PC-9 (cell line): ENCODE measurements at regions not wholly inside any gene's neighbourhood (a gene's known extent, or its start where the extent isn't known, plus 50 kb on each side); places are given as distances from the start of the nearest gene placed in this dataset.

Experiments used
- BruUV-seq: library from RNA; stranded (reverse); fragments of 400-500 nt; replicated peaks from 2 replicates; lab custom pipeline; 2021; lab: Mats Ljungman, UMichigan
- CTCF ChIA-PET: fragments of 300-600 bp; sonication (Branson Sonifier 250); formaldehyde crosslinking; loops from one replicate; lab custom pipeline; 2022; ENCODE audit warnings: antibody characterized with exemption; lab: Charles Lee
- POLR2A ChIA-PET: fragments of 300-600 bp; sonication (Branson Sonifier 250); formaldehyde crosslinking; loops from one replicate; lab custom pipeline; 2022; ENCODE audit warnings: antibody characterized with exemption; ENCODE audit not compliant: unreplicated experiment; lab: Charles Lee
- DNase-seq, 2 experiments: peaks; one replicate each; pipeline versions ENCODE4 v3.0.0 to v3.0.0-alpha.2; 2015 to 2022; ENCODE audit warnings: mixed read lengths in 1 of 2
- H2AFZ ChIP-seq: fragments of 200-600 bp; sonication (generic); 2 replicates; pipeline ENCODE4 v1.8.1; 2017; ENCODE audit warnings: antibody characterized with exemption
- H3F3A ChIP-seq: fragments of 200-600 bp; sonication (generic); 2 replicates; pipeline ENCODE4 v1.8.1; 2017; ENCODE audit warnings: antibody characterized with exemption, mild to moderate bottlenecking, low read depth; ENCODE audit not compliant: insufficient read depth
- H3K27ac ChIP-seq: fragments of 200-600 bp; sonication (generic); 2 replicates; pipeline ENCODE4 v1.6.1; 2016; ENCODE audit warnings: mixed run types
- H3K27me3 ChIP-seq: fragments of 200-600 bp; sonication (generic); 2 replicates; pipeline ENCODE4 v1.6.1; 2016; ENCODE audit warnings: low read depth, mixed run types; ENCODE audit not compliant: insufficient read depth
- H3K36me3 ChIP-seq: fragments of 200-600 bp; sonication (generic); 2 replicates; pipeline ENCODE4 v1.6.1; 2016; ENCODE audit warnings: low read depth, mixed run types
- H3K4me1 ChIP-seq: fragments of 200-600 bp; sonication (generic); replicated peaks from 2 replicates; pipeline ENCODE4 v1.6.1; 2016; ENCODE audit warnings: mixed run types; ENCODE audit not compliant: insufficient read depth
- H3K4me2 ChIP-seq: fragments of 200-600 bp; sonication (generic); 2 replicates; pipeline ENCODE4 v1.6.1; 2017; ENCODE audit warnings: mixed run types
- H3K4me3 ChIP-seq: fragments of 200-600 bp; sonication (generic); 2 replicates; pipeline ENCODE4 v1.6.1; 2016; ENCODE audit warnings: mixed run types
- H3K79me2 ChIP-seq: fragments of 200-600 bp; sonication (generic); 2 replicates; pipeline ENCODE4 v1.6.1; 2017; ENCODE audit warnings: low read depth, mixed run types
- H3K9me2 ChIP-seq: fragments of 200-600 bp; sonication (generic); 2 replicates; pipeline ENCODE4 v1.8.1; 2017; ENCODE audit warnings: mild to moderate bottlenecking; ENCODE audit not compliant: insufficient read depth
- H3K9me3 ChIP-seq: fragments of 200-600 bp; sonication (generic); 2 replicates; pipeline ENCODE4 v1.8.1; 2016; ENCODE audit warnings: low read depth; ENCODE audit not compliant: insufficient read depth
- H4K20me1 ChIP-seq: fragments of 200-600 bp; sonication (generic); 2 replicates; pipeline ENCODE4 v1.8.1; 2017; ENCODE audit not compliant: insufficient read depth
- EZH2 ChIP-seq: fragments of 200-600 bp; sonication (generic); IDR thresholded peaks from 2 replicates; pipeline ENCODE4 v1.8.0; 2017; ENCODE audit warnings: antibody characterized with exemption, low read depth
- intact Hi-C: fragments of 100-400 bp; cut with micrococcal nuclease; formaldehyde crosslinking; loops from one replicate; pipeline ENCODE4 v1.10.0; 2022; ENCODE audit not compliant: unreplicated experiment
- TF ChIP-seq, protein P1 (sequence below): fragments of 200-600 bp; sonication (generic); conservative IDR thresholded peaks from 2 replicates; pipeline ENCODE4 v1.6.1; 2017; ENCODE audit warnings: mixed run types, antibody characterized with exemption, mild to moderate bottlenecking, moderate library complexity

DNA sequence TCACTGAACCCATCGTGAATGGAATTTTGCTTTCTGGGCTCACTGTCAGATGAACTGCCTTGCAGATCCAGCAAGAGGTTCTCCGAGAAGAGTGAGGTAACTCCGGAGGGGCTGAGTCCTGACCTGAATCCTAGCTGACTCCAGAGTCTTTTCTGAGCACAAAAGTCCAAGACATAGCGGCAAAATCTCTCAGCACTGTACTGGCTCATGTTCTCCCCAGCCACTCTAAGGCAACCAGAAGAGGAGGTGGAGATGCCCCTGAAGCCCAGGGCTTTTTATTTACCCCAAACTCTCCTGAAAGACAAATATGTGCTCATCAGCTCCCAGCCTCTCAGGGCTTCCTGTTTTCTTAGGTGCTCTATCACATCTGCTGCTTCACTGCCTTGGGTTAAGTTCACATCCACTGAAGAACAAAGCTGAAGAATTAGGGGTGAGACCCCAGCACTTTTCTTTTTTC, 221.8 kb downstream of the MREG start:
- H3K27ac ChIP-seq: no peak overlapping the region
- H4K20me1 ChIP-seq: no peaks in the 10 kb centered on the region
- 0 out of 2 replicates have a peak, but pooled peaks cover 3% of the 10 kb centered on the region for H3K9me3 ChIP-seq
- no peak for TF ChIP-seq EZH2
- TF ChIP-seq, protein P1, sequence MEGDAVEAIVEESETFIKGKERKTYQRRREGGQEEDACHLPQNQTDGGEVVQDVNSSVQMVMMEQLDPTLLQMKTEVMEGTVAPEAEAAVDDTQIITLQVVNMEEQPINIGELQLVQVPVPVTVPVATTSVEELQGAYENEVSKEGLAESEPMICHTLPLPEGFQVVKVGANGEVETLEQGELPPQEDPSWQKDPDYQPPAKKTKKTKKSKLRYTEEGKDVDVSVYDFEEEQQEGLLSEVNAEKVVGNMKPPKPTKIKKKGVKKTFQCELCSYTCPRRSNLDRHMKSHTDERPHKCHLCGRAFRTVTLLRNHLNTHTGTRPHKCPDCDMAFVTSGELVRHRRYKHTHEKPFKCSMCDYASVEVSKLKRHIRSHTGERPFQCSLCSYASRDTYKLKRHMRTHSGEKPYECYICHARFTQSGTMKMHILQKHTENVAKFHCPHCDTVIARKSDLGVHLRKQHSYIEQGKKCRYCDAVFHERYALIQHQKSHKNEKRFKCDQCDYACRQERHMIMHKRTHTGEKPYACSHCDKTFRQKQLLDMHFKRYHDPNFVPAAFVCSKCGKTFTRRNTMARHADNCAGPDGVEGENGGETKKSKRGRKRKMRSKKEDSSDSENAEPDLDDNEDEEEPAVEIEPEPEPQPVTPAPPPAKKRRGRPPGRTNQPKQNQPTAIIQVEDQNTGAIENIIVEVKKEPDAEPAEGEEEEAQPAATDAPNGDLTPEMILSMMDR: no peak
- H2AFZ ChIP-seq: no peak overlapping the region
- H3K9me2 ChIP-seq: no peaks in the 10 kb centered on the region; the same call in 1 of the 2 replicates
- no peaks in the 10 kb centered on the region for H3K27me3 ChIP-seq
- BruUV-seq: no TSS peak
- H3K4me3 ChIP-seq: no peak overlapping the region
- CTCF ChIA-PET: no interaction called here
- peaks cover 17% of the 10 kb centered on the region for H3F3A ChIP-seq
- H3K79me2 ChIP-seq: no peaks in the 10 kb centered on the region
- no peak overlapping the region for H3K4me2 ChIP-seq
- H3K4me1 ChIP-seq: peaks cover 21% of the 10 kb centered on the region
- H3K36me3 ChIP-seq: no peaks in the 10 kb centered on the region
- POLR2A ChIA-PET: no interaction called here
- intact Hi-C loops: no loop called here
- DNase-seq: peak in 1 of 2 experiments; percentile 6

DNA sequence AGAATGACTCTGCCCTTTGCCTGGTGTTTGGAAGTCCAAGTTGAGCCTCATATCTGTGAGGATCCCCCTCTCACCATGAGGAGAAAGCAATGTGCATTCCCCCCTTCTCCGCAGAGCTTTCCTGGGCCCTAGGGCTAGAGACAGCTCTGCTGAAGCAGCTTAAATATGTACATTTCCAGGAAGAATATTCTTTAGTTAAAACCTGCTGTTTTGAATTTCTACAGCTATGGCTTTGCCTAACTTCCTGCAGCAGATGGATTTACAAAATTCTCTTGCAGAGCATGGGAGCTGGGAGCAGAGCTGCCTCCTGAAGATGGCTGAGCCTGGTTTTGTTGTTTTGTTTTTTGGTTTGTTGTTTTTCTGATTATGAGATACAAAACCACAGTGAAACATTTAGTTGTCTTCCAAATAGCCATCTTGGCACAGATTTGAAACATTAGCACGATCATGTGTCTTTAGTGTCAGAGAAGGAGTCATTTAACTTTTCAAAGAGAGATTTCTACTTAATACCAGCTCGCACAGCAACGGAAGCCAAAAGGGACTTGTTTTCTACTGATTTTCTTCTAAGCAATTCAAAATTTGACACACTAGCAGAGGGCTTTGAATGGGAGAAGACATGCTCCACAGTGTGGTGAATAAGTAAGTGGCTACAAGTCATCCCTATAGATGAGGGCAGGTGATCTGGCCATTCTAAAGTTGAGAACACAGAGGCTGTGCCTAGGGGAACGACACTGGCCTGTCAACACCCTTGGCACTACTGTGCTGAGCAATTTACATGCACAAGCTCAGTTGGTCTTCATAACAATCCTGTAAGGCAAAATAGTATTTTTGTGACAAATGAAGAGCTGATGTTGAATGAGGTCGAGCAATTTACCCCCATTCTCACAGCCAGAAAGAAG, 222.6 kb downstream of the MREG start:
- H3F3A ChIP-seq: peaks cover 17% of the 10 kb centered on the region
- CTCF ChIA-PET: no interaction called here
- no peaks in the 10 kb centered on the region for H3K36me3 ChIP-seq
- H3K9me3 ChIP-seq: no peaks in the 10 kb centered on the region
- H3K4me3 ChIP-seq: no peak overlapping the region
- no peak overlapping the region for H3K27ac ChIP-seq
- peak in 1 of 2 experiments; percentile 17 for DNase-seq
- no TSS peak for BruUV-seq
- H3K27me3 ChIP-seq: no peaks in the 10 kb centered on the region
- no peak overlapping the region for H2AFZ ChIP-seq
- POLR2A ChIA-PET: no interaction called here
- TF ChIP-seq, protein P1: no peak
- no peak for TF ChIP-seq EZH2
- H3K9me2 ChIP-seq: no peaks in the 10 kb centered on the region; the same call in 1 of the 2 replicates
- H3K4me2 ChIP-seq: no peak overlapping the region
- H3K4me1 ChIP-seq: peaks cover 21% of the 10 kb centered on the region
- H4K20me1 ChIP-seq: no peaks in the 10 kb centered on the region
- no peaks in the 10 kb centered on the region for H3K79me2 ChIP-seq
- intact Hi-C loops: no loop called here

DNA sequence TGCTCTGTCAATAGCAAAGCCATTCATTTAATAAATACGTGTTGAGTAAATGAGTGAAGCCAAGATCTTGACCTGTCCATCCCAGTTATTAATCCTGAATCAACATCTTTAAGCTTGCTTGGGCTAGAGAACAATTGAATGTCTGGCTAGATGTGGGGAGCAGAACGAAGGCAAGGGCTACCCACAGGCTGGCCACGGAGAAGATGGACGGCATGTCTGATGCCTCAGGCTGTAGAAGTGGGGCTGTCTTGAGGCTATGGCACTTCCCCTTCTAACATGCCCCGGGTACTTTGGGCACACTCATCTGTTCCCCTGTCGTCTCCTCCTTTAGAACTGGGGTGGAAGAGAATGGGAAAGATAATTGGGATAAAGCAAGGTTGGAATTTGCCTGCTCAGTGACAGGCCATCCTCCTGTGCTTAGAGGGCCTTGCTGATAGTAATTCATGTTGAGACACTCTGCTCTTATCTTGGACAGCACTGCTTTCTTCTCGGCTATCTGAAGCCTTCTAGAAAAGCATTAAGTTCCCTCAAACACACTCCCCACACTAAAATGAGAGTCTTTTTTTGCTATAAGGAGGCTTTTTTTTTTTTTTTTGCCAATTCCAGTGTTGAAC, 225.7 kb downstream of the MREG start:
- ChIA-PET CTCF (no interaction called here), POLR2A (no interaction called here)
- TF ChIP-seq, protein P1: no peak
- no peak for TF ChIP-seq EZH2
- no peaks in the 10 kb centered on the region for H3K4me1 ChIP-seq
- H3K4me2 ChIP-seq: no peak overlapping the region
- DNase-seq: no peak
- no peaks in the 10 kb centered on the region for H3K36me3 ChIP-seq
- H3K27ac ChIP-seq: no peak overlapping the region
- H3K4me3 ChIP-seq: no peak overlapping the region
- H3K27me3 ChIP-seq: no peaks in the 10 kb centered on the region
- no peaks in the 10 kb centered on the region for H3K79me2 ChIP-seq
- H4K20me1 ChIP-seq: no peaks in the 10 kb centered on the region
- no peaks in the 10 kb centered on the region for H3K9me3 ChIP-seq
- no peaks in the 10 kb centered on the region for H3F3A ChIP-seq
- no TSS peak for BruUV-seq
- H2AFZ ChIP-seq: no peak overlapping the region
- intact Hi-C loops: no loop called here
- no peaks in the 10 kb centered on the region; the same call in 1 of the 2 replicates for H3K9me2 ChIP-seq
